ENCODE measurements at regions not wholly inside any gene's neighbourhood (a gene's known extent, or its start where the extent isn't known, plus 50 kb on each side); places are given as distances from the start of the nearest gene placed in this dataset.

GRCh38 chr12:131536766-131537165 is 174.1 kb upstream of the SFSWAP start:
- no peaks in the 10 kb centered on the region for H3K79me2 ChIP-seq (ENCODE audit: control insufficient read depth, insufficient read depth, low read length, poor library complexity)
- H2BK5ac ChIP-seq (ENCODE audit: low read depth, low read length, poor library complexity), result no peak overlapping the region
- no peak for DNase-seq
- H2AK5ac ChIP-seq (ENCODE audit: low read length), result no peak overlapping the region
- H3K27ac ChIP-seq (ENCODE audit: low read depth, low read length), result no peak overlapping the region
- H3K9ac ChIP-seq (ENCODE audit: low read length), result no peak overlapping the region
- no peak overlapping the region for H3K18ac ChIP-seq (ENCODE audit: low read length)
- no peaks in the 10 kb centered on the region for H3K79me1 ChIP-seq (ENCODE audit: low read length)
- no peak overlapping the region for H3K4me2 ChIP-seq (ENCODE audit: low read length)
- H3K14ac ChIP-seq (ENCODE audit: low read length), result no peak overlapping the region
- no peaks in the 10 kb centered on the region for H3K36me3 ChIP-seq (ENCODE audit: control insufficient read depth in 1 of 2, insufficient read depth in 2 of 2, low read length in 2 of 2)
- no peak overlapping the region for H4K91ac ChIP-seq (ENCODE audit: low read depth, low read length)
- H3K9me3 ChIP-seq (ENCODE audit: insufficient read depth, low read depth, low read length), result peaks cover 12% of the 10 kb centered on the region
- H2AFZ ChIP-seq (ENCODE audit: insufficient read depth, low read length, poor library complexity), result no peak overlapping the region
- no peaks in the 10 kb centered on the region for H3K4me1 ChIP-seq (ENCODE audit: control insufficient read depth in 1 of 2, insufficient read depth in 2 of 2, low read length in 2 of 2)
- no peak overlapping the region for H3K4ac ChIP-seq (ENCODE audit: low read depth, low read length)
- no peak overlapping the region for H2BK12ac ChIP-seq (ENCODE audit: low read length)
- H4K8ac ChIP-seq (ENCODE audit: low read depth, low read length), result no peak overlapping the region
- no peaks in the 10 kb centered on the region for H3K27me3 ChIP-seq (ENCODE audit: insufficient read depth, low read length)
- H3K23ac ChIP-seq (ENCODE audit: low read length), result no peak overlapping the region
- H3K4me3 ChIP-seq (ENCODE audit: low read depth, low read length), result no peak overlapping the region
- H2BK120ac ChIP-seq (ENCODE audit: insufficient read depth, low read length, poor library complexity), result no peak overlapping the region
- H4K12ac ChIP-seq (ENCODE audit: low read depth, low read length), result no peak overlapping the region
- no CpG with 5 or more reads among the region's 13 CpGs for WGBS (ENCODE audit: extremely low coverage, insufficient coverage, insufficient read length)

GRCh38 chr12:131537267-131537958 is 173.5 kb upstream of the SFSWAP start:
- WGBS (ENCODE audit: extremely low coverage, insufficient coverage, insufficient read length), result no CpG with 5 or more reads among the region's 11 CpGs
- Histone ChIP-seq H2BK12ac (ENCODE audit: low read length) (no peak overlapping the region), H3K23ac (ENCODE audit: low read length) (no peak overlapping the region), H3K9me3 (ENCODE audit: insufficient read depth, low read depth, low read length) (peaks cover 12% of the 10 kb centered on the region), H4K91ac (ENCODE audit: low read depth, low read length) (no peak overlapping the region), H3K18ac (ENCODE audit: low read length) (no peak overlapping the region), H2BK5ac (ENCODE audit: low read depth, low read length, poor library complexity) (no peak overlapping the region), H3K79me2 (ENCODE audit: control insufficient read depth, insufficient read depth, low read length, poor library complexity) (no peaks in the 10 kb centered on the region), H3K4ac (ENCODE audit: low read depth, low read length) (no peak overlapping the region), H3K14ac (ENCODE audit: low read length) (no peak overlapping the region), H3K27me3 (ENCODE audit: insufficient read depth, low read length) (no peaks in the 10 kb centered on the region), H4K8ac (ENCODE audit: low read depth, low read length) (no peak overlapping the region), H4K12ac (ENCODE audit: low read depth, low read length) (no peak overlapping the region), H2AFZ (ENCODE audit: insufficient read depth, low read length, poor library complexity) (no peak overlapping the region), H3K4me1 (ENCODE audit: control insufficient read depth in 1 of 2, insufficient read depth in 2 of 2, low read length in 2 of 2) (no peaks in the 10 kb centered on the region), H3K27ac (ENCODE audit: low read depth, low read length) (no peak overlapping the region), H3K4me2 (ENCODE audit: low read length) (no peak overlapping the region), H3K36me3 (ENCODE audit: control insufficient read depth in 1 of 2, insufficient read depth in 2 of 2, low read length in 2 of 2) (no peaks in the 10 kb centered on the region), H3K4me3 (ENCODE audit: low read depth, low read length) (no peak overlapping the region), H2AK5ac (ENCODE audit: low read length) (no peak overlapping the region), H3K79me1 (ENCODE audit: low read length) (no peaks in the 10 kb centered on the region), H3K9ac (ENCODE audit: low read length) (no peak overlapping the region), H2BK120ac (ENCODE audit: insufficient read depth, low read length, poor library complexity) (no peak overlapping the region)
- no peak for DNase-seq

- H2AK5ac ChIP-seq (ENCODE audit: low read length), result no peak overlapping the region
- no peak overlapping the region for H2BK12ac ChIP-seq (ENCODE audit: low read length)
- H3K27me3 ChIP-seq (ENCODE audit: insufficient read depth, low read length), result no peaks in the 10 kb centered on the region
- H4K12ac ChIP-seq (ENCODE audit: low read depth, low read length), result no peak overlapping the region
- no peak overlapping the region for H3K27ac ChIP-seq (ENCODE audit: low read depth, low read length)
- H3K4ac ChIP-seq (ENCODE audit: low read depth, low read length), result no peak overlapping the region
- no peak overlapping the region for H3K18ac ChIP-seq (ENCODE audit: low read length)
- peak overlapping the region; percentile 33 for H3K4me3 ChIP-seq (ENCODE audit: low read depth, low read length)
- H3K4me1 ChIP-seq (ENCODE audit: control insufficient read depth in 1 of 2, insufficient read depth in 2 of 2, low read length in 2 of 2), result no peaks in the 10 kb centered on the region
- no peak overlapping the region for H3K4me2 ChIP-seq (ENCODE audit: low read length)
- DNase-seq, result no peak
- H4K91ac ChIP-seq (ENCODE audit: low read depth, low read length), result no peak overlapping the region
- H2BK5ac ChIP-seq (ENCODE audit: low read depth, low read length, poor library complexity), result no peak overlapping the region
- H3K9ac ChIP-seq (ENCODE audit: low read length), result no peak overlapping the region
- no peaks in the 10 kb centered on the region for H3K79me2 ChIP-seq (ENCODE audit: control insufficient read depth, insufficient read depth, low read length, poor library complexity)
- peaks cover 25% of the 10 kb centered on the region for H3K9me3 ChIP-seq (ENCODE audit: insufficient read depth, low read depth, low read length)
- no CpG with 5 or more reads among the region's 2 CpGs for WGBS (ENCODE audit: extremely low coverage, insufficient coverage, insufficient read length)
- no peak overlapping the region for H2BK120ac ChIP-seq (ENCODE audit: insufficient read depth, low read length, poor library complexity)
- no peaks in the 10 kb centered on the region for H3K79me1 ChIP-seq (ENCODE audit: low read length)
- no peaks in the 10 kb centered on the region for H3K36me3 ChIP-seq (ENCODE audit: control insufficient read depth in 1 of 2, insufficient read depth in 2 of 2, low read length in 2 of 2)
- no peak overlapping the region for H4K8ac ChIP-seq (ENCODE audit: low read depth, low read length)
- H3K14ac ChIP-seq (ENCODE audit: low read length), result no peak overlapping the region
- H3K23ac ChIP-seq (ENCODE audit: low read length), result no peak overlapping the region
- no peak overlapping the region for H2AFZ ChIP-seq (ENCODE audit: insufficient read depth, low read length, poor library complexity)
These were observed 171.5 kb upstream of the SFSWAP start for GRCh38 chr12:131539381-131539780.

GRCh38 chr12:131540138-131540623 is 170.7 kb upstream of the SFSWAP start:
- Histone ChIP-seq H3K9ac (ENCODE audit: low read length) (no peak overlapping the region), H3K36me3 (ENCODE audit: control insufficient read depth in 1 of 2, insufficient read depth in 2 of 2, low read length in 2 of 2) (no peaks in the 10 kb centered on the region), H3K79me1 (ENCODE audit: low read length) (no peaks in the 10 kb centered on the region), H3K14ac (ENCODE audit: low read length) (no peak overlapping the region), H2AFZ (ENCODE audit: insufficient read depth, low read length, poor library complexity) (no peak overlapping the region), H3K18ac (ENCODE audit: low read length) (no peak overlapping the region), H3K4ac (ENCODE audit: low read depth, low read length) (no peak overlapping the region), H3K4me3 (ENCODE audit: low read depth, low read length) (no peak overlapping the region), H2BK5ac (ENCODE audit: low read depth, low read length, poor library complexity) (no peak overlapping the region), H2BK120ac (ENCODE audit: insufficient read depth, low read length, poor library complexity) (no peak overlapping the region), H4K12ac (ENCODE audit: low read depth, low read length) (no peak overlapping the region), H4K8ac (ENCODE audit: low read depth, low read length) (no peak overlapping the region), H4K91ac (ENCODE audit: low read depth, low read length) (no peak overlapping the region), H3K9me3 (ENCODE audit: insufficient read depth, low read depth, low read length) (peaks cover 24% of the 10 kb centered on the region), H3K79me2 (ENCODE audit: control insufficient read depth, insufficient read depth, low read length, poor library complexity) (no peaks in the 10 kb centered on the region), H3K4me1 (ENCODE audit: control insufficient read depth in 1 of 2, insufficient read depth in 2 of 2, low read length in 2 of 2) (no peaks in the 10 kb centered on the region), H2BK12ac (ENCODE audit: low read length) (no peak overlapping the region), H3K23ac (ENCODE audit: low read length) (no peak overlapping the region), H3K4me2 (ENCODE audit: low read length) (no peak overlapping the region), H3K27me3 (ENCODE audit: insufficient read depth, low read length) (no peaks in the 10 kb centered on the region), H3K27ac (ENCODE audit: low read depth, low read length) (no peak overlapping the region), H2AK5ac (ENCODE audit: low read length) (no peak overlapping the region)
- no CpG with 5 or more reads among the region's 4 CpGs for WGBS (ENCODE audit: extremely low coverage, insufficient coverage, insufficient read length)
- DNase-seq, result no peak

Measured in trophoblast cell (in vitro differentiated cells and primary cell).